ENCODE measurements at regions not wholly inside any gene's neighbourhood (a gene's known extent, or its start where the extent isn't known, plus 50 kb on each side); places are given as distances from the start of the nearest gene placed in this dataset.

GRCh38 chr22:46052801-46053562, 76.0 kb upstream of the WNT7B start:
- TF ChIP-seq CTCF (conservative IDR thresholded peaks at IDR 0.05) (no peak), ZFX (IDR thresholded peaks at IDR 0.05) (peak; percentile 30; the same call in 1 of the 2 replicates)

Measured in C4-2B (cell line).